SIG-M5 treated with dmso at 0.1 percent for 504 hours (cell line): ENCODE measurements at regions not wholly inside any gene's neighbourhood (a gene's known extent, or its start where the extent isn't known, plus 50 kb on each side); places are given as distances from the start of the nearest gene placed in this dataset.
"Not testable (repeated sequence)": the region's sequence is repeated elsewhere in the genome, so short reads cannot be mapped to it uniquely, and the experiment has no call there.

ENCODE experiments used
- DNase-seq: peaks from one replicate; lab custom pipeline; 2025; ENCODE audit not compliant: unreplicated experiment; lab: John Stamatoyannopoulos, UW

DNA sequence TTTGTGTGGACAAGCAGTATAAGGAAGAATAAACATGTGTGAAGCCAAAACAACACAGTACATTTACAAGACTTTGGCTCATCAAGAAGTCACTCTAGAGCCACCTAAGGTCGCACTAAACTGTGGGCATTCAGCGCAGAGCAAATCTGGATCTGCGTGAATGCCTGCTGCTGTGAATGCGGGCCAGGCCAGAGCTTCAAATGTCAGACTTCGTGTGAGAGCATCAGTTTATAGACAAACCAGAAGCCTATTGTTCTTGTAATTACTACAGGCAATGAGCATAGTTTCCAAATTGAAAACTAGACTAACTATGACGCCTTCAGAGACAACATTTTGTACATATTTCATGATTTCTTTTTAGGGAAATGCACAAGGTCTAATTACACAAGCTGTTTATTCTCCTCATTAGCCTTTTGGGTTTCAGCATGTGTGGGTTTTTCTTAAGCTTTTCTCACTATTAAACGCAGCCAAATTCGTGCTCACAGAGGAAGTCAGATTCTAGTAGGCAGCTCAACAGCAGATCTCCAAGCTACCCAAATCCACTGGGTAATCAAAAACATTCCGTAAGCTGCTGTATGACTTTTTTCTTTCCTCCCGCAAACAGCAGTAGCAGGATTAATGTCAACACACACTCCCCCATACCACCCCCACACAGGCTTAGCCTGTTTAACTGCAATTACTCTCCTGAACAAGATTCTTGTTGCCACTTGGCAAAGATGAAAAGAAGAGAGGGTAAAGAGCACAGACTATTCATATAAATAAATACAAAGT, 84.5 kb upstream of the SETMAR start:
- DNase-seq, result peak; percentile 14

DNA sequence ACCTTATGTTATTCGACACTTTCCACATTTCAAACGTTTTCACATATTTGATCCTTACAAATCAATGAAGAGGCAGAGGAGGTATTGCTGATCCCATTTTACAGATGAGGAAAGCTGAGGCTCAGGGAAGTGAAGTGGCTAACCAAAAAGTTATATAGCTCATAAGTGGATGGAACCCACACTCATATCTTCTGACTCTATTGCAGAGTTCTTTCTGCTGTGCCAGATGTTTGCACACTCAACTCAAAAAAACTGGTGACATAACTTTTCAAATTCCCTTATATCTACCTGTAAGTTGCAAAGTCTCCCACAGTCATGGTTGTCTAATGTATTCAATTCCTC, 84.0 kb upstream of the SETMAR start:
- DNase-seq, result no peak

- DNase-seq, result no peak
Observed at GRCh38 chr3:4220065-4220464, 83.1 kb upstream of the SETMAR start.

- no peak for DNase-seq
Observed at GRCh38 chr3:4222574-4223175, 80.5 kb upstream of the SETMAR start.

- DNase-seq, result no peak
Observed at GRCh38 chr3:4223777-4224176, 79.4 kb upstream of the SETMAR start.

GRCh38 chr3:4224331-4224730, 78.8 kb upstream of the SETMAR start:
- DNase-seq, result no peak

GRCh38 chr3:4225005-4225471, 78.1 kb upstream of the SETMAR start:
- no peak for DNase-seq

DNA sequence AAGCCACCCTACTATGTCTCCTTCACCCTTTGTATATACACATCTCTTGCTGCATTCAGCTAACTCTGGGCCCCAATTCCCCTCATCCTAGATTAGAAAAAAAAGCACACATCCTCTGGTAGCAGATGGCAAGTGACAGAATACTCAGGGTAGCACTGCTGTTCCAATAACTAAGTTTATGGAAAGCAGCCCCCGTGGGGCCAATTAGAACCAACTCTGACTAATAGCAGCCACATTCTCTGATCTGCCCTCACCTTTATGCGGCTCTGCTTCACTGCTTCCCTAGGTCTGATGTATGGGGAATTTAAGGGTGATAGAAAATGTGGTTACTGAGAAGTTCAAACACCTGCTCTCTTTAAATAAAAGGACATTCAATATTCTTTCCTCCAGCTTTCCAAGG, 74.9 kb upstream of the SETMAR start:
- no peak for DNase-seq

GRCh38 chr3:4231041-4231440, 72.1 kb upstream of the SETMAR start:
- DNase-seq, result no peak

GRCh38 chr3:4232798-4233197, 70.4 kb upstream of the SETMAR start:
- DNase-seq, result no peak

- DNase-seq, result no peak
Observed at GRCh38 chr3:4233488-4233887, 69.7 kb upstream of the SETMAR start.

DNA sequence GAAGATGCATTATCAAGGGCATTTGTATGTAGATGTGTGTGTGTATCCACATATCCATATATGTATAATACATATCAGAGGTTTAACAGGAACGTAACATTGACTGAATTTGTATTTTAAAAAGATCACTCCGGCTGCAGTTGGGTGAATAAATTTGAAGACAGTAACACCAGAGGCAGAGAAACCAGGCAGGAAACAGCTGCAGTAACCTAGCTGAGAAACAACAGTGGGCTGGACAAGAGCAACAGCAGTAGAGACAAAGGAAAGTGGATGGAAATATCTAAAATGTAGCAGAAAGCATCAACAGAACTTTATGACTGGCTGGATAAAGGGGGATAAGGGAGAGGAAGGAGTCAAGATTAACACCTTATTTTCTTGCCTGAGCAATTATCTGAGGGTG, 68.3 kb upstream of the SETMAR start:
- DNase-seq, result no peak

GRCh38 chr3:4235690-4236089, 67.5 kb upstream of the SETMAR start:
- no peak for DNase-seq

- DNase-seq, result no peak
Observed at GRCh38 chr3:4241595-4242170, 61.5 kb upstream of the SETMAR start.

GRCh38 chr3:4245671-4246070, 57.5 kb upstream of the SETMAR start:
- no peak for DNase-seq

- DNase-seq, result no peak
Observed at GRCh38 chr3:4247391-4247790, 55.8 kb upstream of the SETMAR start.

DNA sequence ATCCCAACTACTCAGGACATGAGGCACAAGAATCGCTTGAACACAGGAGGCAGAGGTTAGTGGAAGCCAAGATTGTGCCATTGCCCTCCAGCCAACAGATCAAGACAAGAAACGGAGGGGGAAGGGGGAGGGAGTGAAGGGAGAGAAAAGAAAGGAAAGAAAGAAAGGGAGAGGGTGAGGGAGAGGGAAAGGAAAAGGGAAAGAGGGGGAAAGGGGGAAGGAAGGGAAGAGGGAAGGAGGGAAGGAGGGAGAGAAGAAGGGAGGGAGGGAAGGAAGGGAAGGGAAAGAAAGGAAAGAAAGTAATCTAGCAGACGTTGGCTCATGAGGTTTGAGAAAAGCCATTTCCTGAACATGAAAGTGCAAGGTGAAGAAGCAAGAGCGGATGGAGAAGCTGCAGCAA, 53.1 kb upstream of the SETMAR start:
- no peak for DNase-seq

- no peak for DNase-seq
Observed at GRCh38 chr3:4251412-4251811, 51.8 kb upstream of the SETMAR start.

DNA sequence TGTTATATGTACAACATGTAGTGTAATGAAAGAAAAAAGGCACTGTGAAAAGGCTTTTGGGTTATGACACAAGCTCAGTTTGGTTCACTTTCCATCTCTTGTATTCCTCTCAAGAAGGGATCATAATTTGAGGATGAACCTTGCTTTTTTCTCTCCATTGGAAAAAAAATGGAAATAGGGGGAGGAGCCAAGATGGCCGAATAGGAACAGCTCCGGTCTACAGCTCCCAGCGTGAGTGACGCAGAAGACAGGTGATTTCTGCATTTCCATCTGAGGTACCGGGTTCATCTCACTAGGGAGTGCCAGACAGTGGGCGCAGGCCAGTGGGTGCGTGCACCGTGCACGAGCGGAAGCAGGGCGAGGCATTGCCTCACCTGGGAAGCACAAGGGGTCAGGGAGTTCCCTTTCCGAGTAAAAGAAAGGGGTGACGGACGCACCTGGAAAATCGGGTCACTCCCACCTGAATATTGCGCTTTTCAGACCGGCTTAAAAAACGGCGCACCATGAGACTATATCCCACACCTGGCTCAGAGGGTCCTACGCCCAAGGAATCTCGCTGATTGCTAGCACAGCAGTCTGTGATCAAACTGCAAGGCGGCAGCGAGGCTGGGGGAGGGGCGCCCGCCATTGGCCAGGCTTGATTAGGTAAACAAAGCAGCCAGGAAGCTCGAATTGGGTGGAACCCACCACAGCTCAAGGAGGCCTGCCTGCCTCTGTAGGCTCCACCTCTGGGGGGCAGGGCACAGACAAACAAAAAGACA, 49.9 kb upstream of the SETMAR start:
- DNase-seq, result not testable (repeated sequence)
